Neural cell (in vitro differentiated cells): ENCODE measurements at regions not wholly inside any gene's neighbourhood (a gene's known extent, or its start where the extent isn't known, plus 50 kb on each side); places are given as distances from the start of the nearest gene placed in this dataset.

Experiments
- H2AFZ ChIP-seq: fragments of 200-600, 300-800 bp; sonication (generic), shearing (Covaris generic); 2 replicates; pipeline ENCODE4 v1.6.0; 2014; ENCODE audit warnings: low read depth, mild to moderate bottlenecking, antibody characterized with exemption, low read length, moderate library complexity
- H3F3A ChIP-seq: fragments of 200-600 bp; shearing (Covaris generic); 2 replicates; pipeline ENCODE4 v1.6.1; 2016; ENCODE audit warnings: mild to moderate bottlenecking, moderate library complexity, mixed read lengths, antibody characterized with exemption, low read length; ENCODE audit not compliant: insufficient read depth, poor library complexity, severe bottlenecking
- H3K27ac ChIP-seq: fragments of 200-600, 300-800 bp; sonication (generic), shearing (Covaris generic); 2 replicates; pipeline ENCODE4 v1.5.1; 2014; ENCODE audit warnings: mild to moderate bottlenecking, low read length, moderate library complexity
- H3K27me3 ChIP-seq: fragments of 300-800, 200-600 bp; sonication (generic), shearing (Covaris generic); 2 replicates; pipeline ENCODE4 v1.6.0; 2014; ENCODE audit warnings: mild to moderate bottlenecking, low read depth, low read length, moderate library complexity; ENCODE audit not compliant: insufficient read depth
- H3K36me3 ChIP-seq: fragments of 300-800, 200-600 bp; sonication (generic), shearing (Covaris generic); 2 replicates; pipeline ENCODE4 v1.5.1; 2014; ENCODE audit warnings: mild to moderate bottlenecking, antibody characterized with exemption, low read length, moderate library complexity; ENCODE audit not compliant: insufficient read depth
- H3K4me2 ChIP-seq: fragments of 300-800, 200-600 bp; sonication (generic), shearing (Covaris generic); 2 replicates; pipeline ENCODE4 v1.6.0; 2014; ENCODE audit warnings: mild to moderate bottlenecking, low read length
- H3K4me3 ChIP-seq: fragments of 300-800, 200-600 bp; sonication (generic), shearing (Covaris generic); 2 replicates; pipeline ENCODE4 v1.5.1; 2014; ENCODE audit warnings: mild to moderate bottlenecking, low read length, moderate library complexity
- H3K79me2 ChIP-seq: fragments of 200-600 bp; shearing (Covaris generic); replicated peaks from 2 replicates; pipeline ENCODE4 v1.6.0; 2014; ENCODE audit warnings: mild to moderate bottlenecking, low read length, moderate library complexity; ENCODE audit not compliant: insufficient read depth
- H3K9ac ChIP-seq: fragments of 300-800, 200-600 bp; sonication (generic), shearing (Covaris generic); 2 replicates; pipeline ENCODE4 v1.6.1; 2016; ENCODE audit warnings: mild to moderate bottlenecking, low read length, mixed read lengths
- H3K9me2 ChIP-seq: fragments of 200-600 bp; shearing (Covaris generic); 2 replicates; pipeline ENCODE4 v1.6.1; 2016; ENCODE audit warnings: mild to moderate bottlenecking, low read length, mixed read lengths; ENCODE audit not compliant: insufficient read depth
- H3K9me3 ChIP-seq: fragments of 200-600, 300-800 bp; sonication (generic), shearing (Covaris generic); 2 replicates; pipeline ENCODE4 v1.6.1; 2016; ENCODE audit warnings: mild to moderate bottlenecking, mixed run types, low read length, moderate library complexity, mixed read lengths
- H4K20me1 ChIP-seq: fragments of 200-600 bp; shearing (Covaris generic); 2 replicates; pipeline ENCODE4 v1.6.1; 2016; ENCODE audit warnings: mild to moderate bottlenecking, mixed run types; ENCODE audit not compliant: insufficient read depth
- CTCF ChIP-seq: fragments of 450-650 bp; IDR thresholded peaks from 2 replicates; pipeline ENCODE4 v1.5.1; 2014; ENCODE audit warnings: antibody characterized with exemption, mild to moderate bottlenecking, moderate library complexity; ENCODE audit not compliant: poor library complexity, severe bottlenecking
- EP300 ChIP-seq: fragments of 450-650 bp; conservative IDR thresholded peaks from 2 replicates; pipeline ENCODE4 v1.6.1; 2014; ENCODE audit warnings: antibody characterized with exemption, mild to moderate bottlenecking, moderate library complexity; ENCODE audit not compliant: poor library complexity, severe bottlenecking
- EZH2 ChIP-seq: fragments of 200-600, 300-800 bp; shearing (Covaris generic), sonication (generic); IDR thresholded peaks from 2 replicates; pipeline ENCODE4 v1.6.1; 2014; ENCODE audit warnings: antibody characterized with exemption, low read length, borderline replicate concordance, mild to moderate bottlenecking; ENCODE audit not compliant: insufficient read depth, poor library complexity, severe bottlenecking
- MXI1 ChIP-seq: fragments of 450-650 bp; conservative IDR thresholded peaks from 2 replicates; pipeline ENCODE4 v1.6.1; 2014; ENCODE audit warnings: antibody characterized with exemption, mild to moderate bottlenecking; ENCODE audit not compliant: poor library complexity, severe bottlenecking
- POLR2AphosphoS5 ChIP-seq: IDR thresholded peaks from 2 replicates; pipeline ENCODE4 v1.6.1; 2012
- RAD21 ChIP-seq: fragments of 450-650 bp; conservative IDR thresholded peaks from 2 replicates; pipeline ENCODE4 v1.6.1; 2014; ENCODE audit warnings: antibody characterized with exemption, mild to moderate bottlenecking, moderate library complexity
- REST ChIP-seq: IDR thresholded peaks from 2 replicates; pipeline ENCODE4 v1.6.1; 2012; ENCODE audit warnings: borderline replicate concordance
- SMC3 ChIP-seq: fragments of 450-650 bp; conservative IDR thresholded peaks from 2 replicates; pipeline ENCODE4 v1.6.1; 2014; ENCODE audit warnings: antibody characterized with exemption, mild to moderate bottlenecking, moderate library complexity; ENCODE audit not compliant: poor library complexity
- TAF1 ChIP-seq: IDR thresholded peaks from 2 replicates; pipeline ENCODE4 v1.6.1; 2012; ENCODE audit warnings: low read depth

GRCh38 chr4:27182211-27182610 is 321.6 kb downstream of the STIM2 start:
- H3K27ac ChIP-seq = no peak overlapping the region
- H4K20me1 ChIP-seq = no peaks in the 10 kb centered on the region
- no peak overlapping the region for H3K4me2 ChIP-seq
- H3K36me3 ChIP-seq = no peaks in the 10 kb centered on the region
- H3K4me3 ChIP-seq = no peak overlapping the region
- H3K9me2 ChIP-seq = no peaks in the 10 kb centered on the region
- TF ChIP-seq MXI1 (no peak), SMC3 (no peak), RAD21 (no peak), TAF1 (no peak), EP300 (no peak), POLR2AphosphoS5 (no peak), EZH2 (no peak), CTCF (no peak), REST (no peak)
- no peaks in the 10 kb centered on the region for H3K27me3 ChIP-seq
- no peaks in the 10 kb centered on the region for H3K9me3 ChIP-seq
- H3K79me2 ChIP-seq = no peaks in the 10 kb centered on the region
- no peaks in the 10 kb centered on the region for H3F3A ChIP-seq
- no peak overlapping the region for H3K9ac ChIP-seq
- no peak overlapping the region for H2AFZ ChIP-seq

- Histone ChIP-seq H2AFZ (no peak overlapping the region), H3K4me3 (no peak overlapping the region), H3F3A (no peaks in the 10 kb centered on the region), H3K9me3 (no peaks in the 10 kb centered on the region), H3K9me2 (no peaks in the 10 kb centered on the region), H3K36me3 (no peaks in the 10 kb centered on the region), H4K20me1 (no peaks in the 10 kb centered on the region), H3K9ac (no peak overlapping the region), H3K79me2 (no peaks in the 10 kb centered on the region), H3K4me2 (no peak overlapping the region), H3K27ac (no peak overlapping the region), H3K27me3 (no peaks in the 10 kb centered on the region)
- TF ChIP-seq CTCF = no peak
- no peak for TF ChIP-seq REST
- no peak for TF ChIP-seq RAD21
- no peak for TF ChIP-seq MXI1
Observed at GRCh38 chr4:27184508-27185155, 324.0 kb downstream of the STIM2 start.
